ENCODE measurements at regions not wholly inside any gene's neighbourhood (a gene's known extent, or its start where the extent isn't known, plus 50 kb on each side); places are given as distances from the start of the nearest gene placed in this dataset.
"Not testable (repeated sequence)": the region's sequence is repeated elsewhere in the genome, so short reads cannot be mapped to it uniquely, and the experiment has no call there.

DNA sequence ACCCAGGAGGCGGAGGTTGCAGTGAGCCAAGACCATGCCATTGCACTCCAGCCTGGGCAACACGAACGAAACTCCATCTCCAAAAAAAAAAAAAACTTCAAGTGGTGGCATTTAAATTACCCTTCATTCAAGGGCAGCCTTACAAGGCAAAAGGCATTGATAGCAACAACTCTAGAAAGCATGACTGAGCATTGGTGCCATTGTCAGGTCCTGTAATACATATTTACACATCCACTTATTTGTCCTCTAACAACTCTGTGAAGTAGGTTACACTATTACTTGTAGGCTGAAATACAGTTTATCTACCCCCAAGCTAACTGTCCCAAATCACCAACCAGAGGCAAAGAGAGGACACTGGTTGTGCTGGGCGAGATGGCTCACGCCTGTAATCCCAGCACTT lies 52.7 kb upstream of the LARP1 start:
- DNase-seq (ENCODE audit: low spot score), result no peak

DNA sequence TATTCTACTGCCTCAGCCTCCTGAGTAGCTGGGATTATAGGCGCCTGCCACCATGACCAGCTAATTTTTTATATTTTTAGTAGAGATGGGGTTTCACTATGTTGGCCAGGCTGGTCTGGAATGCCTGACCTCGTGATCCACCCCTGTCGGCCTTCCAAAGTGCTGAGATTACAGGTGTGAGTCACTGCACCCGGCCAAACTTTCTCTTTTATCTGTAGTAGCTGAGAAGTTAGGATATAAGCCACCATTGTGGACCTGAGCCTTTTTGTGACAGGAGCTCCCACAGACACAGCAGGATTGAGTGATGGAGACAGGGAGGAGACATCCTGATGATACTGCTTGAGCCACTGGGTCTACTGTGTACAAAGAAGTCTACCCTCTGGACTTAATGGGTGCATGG lies 53.5 kb upstream of the LARP1 start:
- not testable (repeated sequence) for DNase-seq (ENCODE audit: low spot score)

DNA sequence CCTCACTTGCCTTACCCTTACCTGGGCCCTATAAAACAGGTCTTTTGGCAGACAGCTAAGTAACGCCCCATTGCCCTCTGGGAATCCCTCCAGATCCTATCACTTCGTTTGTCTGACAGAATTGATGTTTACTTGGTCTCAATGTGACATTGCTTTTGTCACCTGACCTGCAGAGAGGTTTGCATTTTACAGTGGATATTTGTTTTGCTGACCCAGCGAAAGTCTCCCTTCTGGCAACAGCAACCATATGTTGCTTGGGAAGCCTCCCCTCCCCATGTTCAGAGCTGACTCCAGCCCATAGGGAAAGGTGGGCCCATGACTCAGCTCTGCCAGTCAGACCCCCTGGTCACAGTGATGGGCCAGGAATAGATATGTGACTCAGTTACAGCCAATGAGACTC lies 54.0 kb upstream of the LARP1 start:
- DNase-seq (ENCODE audit: low spot score), result no peak

DNA sequence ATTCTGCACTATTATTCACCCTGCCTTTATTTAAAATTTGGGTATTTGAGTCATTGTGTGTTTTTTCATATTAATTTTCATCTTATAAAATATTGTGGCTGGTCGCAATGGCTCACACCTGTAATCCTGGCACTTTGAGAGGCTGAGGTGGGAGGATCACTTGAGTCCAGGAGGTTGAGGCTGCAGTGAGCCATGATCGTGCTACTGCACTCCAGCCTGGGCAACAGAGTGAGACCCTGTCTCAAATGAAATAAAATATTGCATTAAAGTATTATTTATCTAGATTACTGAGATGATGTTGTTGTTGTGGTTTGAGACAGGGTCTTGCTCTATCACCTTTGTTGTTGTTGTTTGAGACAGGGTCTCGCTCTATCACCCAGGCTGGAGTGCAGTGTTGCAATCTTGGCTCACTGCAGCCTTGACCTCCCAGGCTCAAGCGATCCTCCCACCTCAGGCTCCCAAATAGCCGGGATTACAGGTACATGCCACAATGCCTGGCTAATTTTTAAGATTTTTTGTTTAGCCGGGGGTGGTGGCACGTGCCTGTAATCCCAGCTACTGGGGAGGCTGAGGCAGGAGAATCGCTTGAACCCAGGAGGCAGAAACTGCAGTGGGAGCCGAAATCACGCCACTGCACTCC lies 54.8 kb upstream of the LARP1 start:
- DNase-seq (ENCODE audit: low spot score), result not testable (repeated sequence)

DNA sequence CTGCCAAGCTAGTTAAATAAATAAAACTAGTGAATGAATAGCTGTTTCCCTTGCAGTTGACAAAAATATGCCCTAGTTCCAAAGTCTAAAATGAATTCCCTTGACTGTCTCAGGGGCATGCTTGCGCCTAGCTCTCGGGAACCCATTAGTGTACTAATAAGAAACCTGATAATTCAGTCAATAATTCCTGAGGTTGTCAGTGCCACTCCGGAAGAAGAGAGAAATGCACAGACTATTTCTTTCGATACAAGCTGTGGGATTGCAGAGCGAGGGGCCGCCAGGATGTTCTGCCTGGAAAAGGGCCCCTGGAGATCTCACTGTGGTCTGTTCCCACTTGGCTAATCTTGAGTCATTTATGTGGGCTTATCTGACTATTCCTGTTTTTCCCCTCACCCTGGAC lies 56.4 kb upstream of the LARP1 start:
- no peak for DNase-seq (ENCODE audit: low spot score)

DNA sequence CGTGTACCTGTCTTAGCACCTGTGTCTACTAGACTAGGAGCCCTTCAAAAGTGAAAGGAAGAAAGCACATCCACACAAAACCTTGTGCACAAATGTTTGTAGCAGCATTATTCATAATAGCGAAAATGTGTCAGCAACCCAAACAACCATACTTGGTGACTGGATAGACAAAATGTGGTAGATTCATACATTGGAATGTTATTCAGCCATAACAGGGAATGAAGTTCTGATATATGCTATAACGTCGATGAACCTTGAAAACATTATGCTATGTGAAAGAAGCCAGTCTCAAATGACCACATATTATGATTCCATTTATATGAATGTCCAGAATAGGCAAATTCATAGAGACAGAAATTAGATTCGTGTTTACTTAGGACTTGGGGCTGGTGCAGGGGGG lies 57.8 kb upstream of the LARP1 start:
- DNase-seq (ENCODE audit: low spot score), result no peak

DNA sequence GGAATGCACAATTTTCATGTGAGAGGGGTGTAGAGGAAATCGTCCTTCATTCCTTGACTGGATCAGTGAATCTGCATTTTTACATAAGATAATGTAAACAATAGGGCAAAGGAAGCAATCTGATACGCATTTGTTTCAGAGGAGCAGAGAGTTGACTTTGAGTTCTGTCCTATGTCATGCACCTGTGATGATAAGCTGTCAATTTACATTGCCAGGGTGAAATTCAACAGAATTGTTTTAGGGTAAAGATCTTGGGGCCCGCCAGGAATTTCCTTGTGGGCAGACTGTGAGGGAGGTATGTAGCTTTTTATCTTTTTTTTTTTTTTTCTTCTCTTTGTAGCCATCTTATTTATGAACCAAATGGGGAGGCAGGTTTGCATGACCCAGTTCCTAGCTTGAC lies 58.3 kb upstream of the LARP1 start:
- no peak for DNase-seq (ENCODE audit: low spot score)

DNA sequence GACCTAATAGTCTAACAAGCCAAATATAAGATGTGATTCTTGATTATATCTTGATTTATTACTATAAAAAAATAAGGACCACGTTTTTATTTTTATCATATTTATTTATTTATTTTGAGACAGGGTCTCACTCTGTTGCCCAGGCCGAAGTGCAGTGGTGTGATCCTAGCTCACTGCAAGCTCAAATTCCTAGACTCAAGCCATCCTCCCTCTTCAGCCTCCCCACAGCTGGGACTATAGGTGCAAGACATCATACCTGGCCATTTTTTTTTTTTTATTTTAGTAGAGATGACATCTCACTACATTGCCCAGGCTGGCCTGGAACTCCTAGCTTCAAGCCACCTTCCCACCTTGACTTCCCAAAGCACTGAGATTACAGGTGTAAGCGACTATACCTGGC lies 61.0 kb upstream of the LARP1 start:
- no peak for DNase-seq (ENCODE audit: low spot score)

DNA sequence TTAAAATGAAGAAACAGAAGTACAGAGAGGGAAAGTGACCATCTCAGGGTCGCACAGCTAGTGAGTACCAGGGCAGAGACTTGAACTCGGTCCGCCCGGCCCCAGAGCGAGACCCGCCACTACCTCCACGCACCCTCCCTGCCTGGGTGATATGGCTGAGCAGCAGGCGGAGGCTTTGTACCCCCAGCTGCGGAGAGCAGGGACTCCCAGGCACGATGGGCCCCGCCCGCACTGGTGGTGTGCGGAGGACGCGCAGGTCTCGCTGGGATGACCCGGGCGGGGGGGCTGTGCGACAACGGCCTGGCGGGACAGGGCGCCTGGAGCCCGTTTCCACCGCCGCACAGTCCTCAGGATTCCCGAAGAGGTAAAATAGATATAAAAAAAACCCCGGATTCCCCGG lies 64.7 kb upstream of the LARP1 start:
- DNase-seq (ENCODE audit: low spot score), result no peak

DNA sequence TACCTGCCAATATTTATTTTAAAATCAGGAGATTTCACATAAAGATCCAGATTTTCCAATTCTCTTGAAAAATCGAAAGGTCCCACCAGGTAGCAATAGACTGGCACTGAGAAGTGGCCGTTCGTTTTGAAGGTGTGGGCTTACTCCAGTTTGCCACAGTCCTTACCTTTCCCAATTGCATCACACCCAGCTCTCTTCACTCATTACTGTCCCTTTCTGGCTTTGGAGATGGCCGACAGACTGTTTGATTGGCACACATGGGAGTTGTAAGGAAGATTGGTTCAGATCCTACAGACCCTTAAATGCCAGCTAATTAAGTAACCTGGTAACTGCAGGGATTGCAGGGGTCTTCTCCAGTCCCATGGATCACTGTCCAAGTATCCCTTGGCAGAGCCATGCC lies 68.7 kb upstream of the LARP1 start:
- no peak for DNase-seq (ENCODE audit: low spot score)

DNA sequence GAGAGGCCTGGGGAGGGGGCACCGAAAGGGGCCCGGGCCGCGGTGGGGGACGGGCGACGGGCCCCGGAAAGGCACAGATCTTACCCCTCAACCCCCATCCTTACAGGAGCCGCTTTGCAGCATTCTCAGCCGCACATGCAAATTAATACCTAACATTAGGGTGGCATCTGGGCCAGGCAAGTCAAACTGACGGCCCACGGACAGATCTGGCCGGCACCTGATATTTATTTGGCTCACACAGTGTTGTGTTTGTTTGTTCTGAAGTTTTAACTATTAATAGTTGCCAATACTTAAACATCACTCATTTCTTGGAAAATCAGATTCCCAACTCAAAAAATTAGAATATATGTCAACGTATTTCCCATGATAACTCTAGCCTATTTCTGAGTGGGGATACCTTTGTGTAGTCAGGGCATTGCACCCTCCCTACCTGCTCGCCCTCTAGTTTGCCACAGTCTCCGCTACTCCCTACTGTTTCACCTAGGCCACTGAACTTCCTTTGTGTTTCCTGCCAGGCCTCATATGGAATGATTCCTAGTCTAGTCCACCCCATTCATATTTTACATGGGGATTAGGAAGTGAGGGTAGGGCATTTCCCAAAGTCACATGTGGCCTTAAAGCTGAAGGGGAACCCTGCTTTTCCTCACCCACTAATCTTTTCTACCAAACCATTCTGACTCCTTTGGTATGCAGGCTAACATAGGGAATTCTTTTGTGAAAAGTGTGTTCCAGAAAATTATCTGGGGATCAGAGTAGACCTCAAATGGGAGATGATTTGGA lies 71.9 kb upstream of the LARP1 start:
- DNase-seq (ENCODE audit: low spot score), result peak; percentile 70

DNA sequence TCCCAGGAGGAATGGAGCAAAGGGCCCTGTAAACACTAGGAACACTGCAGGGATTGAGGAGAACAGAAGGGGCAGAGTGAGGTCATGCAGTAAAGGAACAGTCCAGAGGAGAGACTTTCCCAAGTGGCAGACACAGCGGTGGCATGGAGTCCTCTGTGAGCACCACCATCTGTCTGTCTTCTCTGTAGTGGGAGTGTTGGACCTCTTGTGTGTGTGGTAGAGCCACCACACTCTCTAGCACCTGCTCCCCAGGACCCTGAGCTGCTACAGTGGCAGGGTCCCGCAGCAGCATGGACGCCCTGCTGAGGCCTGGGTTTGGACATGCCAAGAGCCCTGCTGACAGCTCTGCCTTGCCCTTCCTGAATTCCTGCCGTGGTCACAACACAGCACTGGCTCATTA lies 75.7 kb upstream of the LARP1 start:
- DNase-seq (ENCODE audit: low spot score), result no peak

DNA sequence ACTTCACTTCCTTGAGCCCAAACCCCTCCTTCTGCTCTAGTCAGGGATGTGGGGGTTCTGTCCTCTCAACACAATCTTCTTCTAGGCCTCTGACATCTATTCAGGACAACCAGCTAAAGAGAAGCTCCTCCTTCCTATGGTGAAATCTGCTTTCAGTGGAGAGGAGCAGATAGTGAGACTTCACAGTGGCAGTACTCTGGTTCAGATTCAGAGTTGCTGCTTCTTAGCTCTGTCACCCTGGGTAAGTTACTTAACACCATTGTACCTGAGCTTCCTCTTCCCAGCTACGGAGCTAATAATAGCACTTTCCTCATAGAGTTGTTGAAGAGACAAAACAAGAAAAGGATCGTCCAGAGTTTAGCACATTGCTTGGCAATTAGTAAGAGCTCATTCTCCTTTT lies 77.3 kb upstream of the LARP1 start:
- no peak for DNase-seq (ENCODE audit: low spot score)

DNA sequence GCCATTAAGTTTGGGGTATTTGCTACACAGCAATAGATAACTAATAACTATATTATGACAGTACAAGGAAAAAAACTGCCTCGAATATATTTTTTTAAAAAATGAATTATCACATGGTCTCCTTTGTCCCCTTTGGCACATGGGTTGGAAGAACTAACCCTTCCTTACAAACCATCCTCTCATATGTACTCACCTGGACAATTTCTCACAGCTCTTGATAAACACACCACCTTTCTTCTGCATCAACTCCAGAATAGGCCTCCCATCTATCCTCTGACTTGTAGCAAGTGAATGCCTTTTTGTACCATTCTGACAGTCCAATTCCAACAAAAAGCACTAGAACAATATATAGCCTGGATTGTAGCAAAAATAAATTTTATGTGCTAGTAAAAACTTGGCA lies 78.7 kb upstream of the LARP1 start:
- DNase-seq (ENCODE audit: low spot score), result no peak

DNA sequence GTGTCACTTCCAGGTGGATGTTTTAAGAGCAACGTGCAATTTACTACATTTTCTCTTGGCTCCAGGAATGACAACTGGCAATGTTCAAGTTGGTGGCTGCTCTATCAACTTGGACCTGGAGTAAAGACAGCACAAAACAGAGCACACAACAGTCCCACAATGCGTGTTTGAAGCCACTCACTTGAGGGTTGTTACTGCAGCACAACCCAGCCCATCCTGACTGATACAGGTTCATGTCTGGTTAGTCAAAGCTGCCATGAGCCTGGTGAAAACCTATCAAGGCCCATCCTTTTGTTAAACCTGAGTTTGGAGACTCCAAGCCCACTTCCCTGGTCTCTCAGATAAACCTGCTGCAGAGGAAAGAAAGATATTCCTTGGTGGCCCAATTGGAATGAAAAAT lies 81.1 kb upstream of the LARP1 start:
- DNase-seq (ENCODE audit: low spot score), result no peak

DNA sequence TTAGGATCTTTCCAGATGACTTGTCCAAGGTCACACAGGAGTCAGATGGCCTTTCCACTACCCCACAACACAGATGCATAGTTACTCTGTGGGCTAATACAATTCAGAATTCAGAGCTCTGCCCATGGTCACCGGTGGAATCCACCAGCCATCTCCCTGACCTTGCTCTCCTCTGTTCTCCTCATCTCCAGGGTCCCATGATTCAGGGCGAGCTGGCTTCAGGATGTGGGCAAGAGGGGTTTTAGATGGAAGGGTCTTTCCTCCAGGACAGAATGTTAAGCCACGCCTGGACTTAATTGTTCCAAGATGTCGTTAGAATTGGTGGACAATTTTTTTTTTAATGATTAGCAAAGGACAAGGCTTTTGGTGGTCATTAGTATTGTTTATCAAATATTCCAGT lies 81.7 kb upstream of the LARP1 start:
- DNase-seq (ENCODE audit: low spot score), result no peak

DNA sequence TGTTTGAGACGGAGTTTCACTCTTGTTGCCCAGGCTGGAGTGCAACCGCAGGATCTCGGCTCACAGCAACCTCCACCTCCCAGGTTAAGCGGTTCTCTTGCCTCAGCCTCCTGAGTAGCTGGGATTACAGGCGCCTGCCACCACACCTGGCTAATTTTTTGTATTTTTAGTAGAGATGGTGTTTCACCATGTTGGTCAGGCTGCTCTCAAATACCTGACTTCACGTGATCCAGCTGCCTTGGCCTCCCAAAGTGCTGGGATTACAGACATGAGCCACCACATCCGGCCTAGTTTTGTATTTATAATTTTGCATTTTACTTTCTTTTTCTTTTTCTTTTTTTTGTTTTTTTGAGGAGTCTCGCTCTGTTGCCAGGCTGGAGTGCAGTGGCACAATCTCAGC lies 85.3 kb upstream of the LARP1 start:
- DNase-seq (ENCODE audit: low spot score), result not testable (repeated sequence)

DNA sequence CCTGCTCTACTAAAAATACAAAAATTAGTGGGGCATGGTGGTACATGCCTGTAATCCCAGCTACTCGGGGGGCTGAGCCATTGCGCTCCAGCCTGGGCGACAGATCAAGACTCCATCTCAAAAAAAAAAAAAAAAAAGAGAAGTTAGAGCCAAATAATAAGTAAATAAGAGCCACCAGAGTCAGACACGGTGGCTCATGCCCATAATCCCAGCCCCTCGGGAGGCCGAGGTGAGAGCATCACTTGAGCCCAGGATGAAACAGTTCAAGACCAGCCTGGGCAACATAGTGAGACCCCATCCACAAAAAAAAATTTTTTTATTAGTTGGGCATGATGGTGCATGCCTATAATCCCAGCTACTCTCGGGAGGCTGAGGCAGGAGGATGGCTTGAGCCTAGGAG lies 85.8 kb upstream of the LARP1 start:
- no peak for DNase-seq (ENCODE audit: low spot score)

DNA sequence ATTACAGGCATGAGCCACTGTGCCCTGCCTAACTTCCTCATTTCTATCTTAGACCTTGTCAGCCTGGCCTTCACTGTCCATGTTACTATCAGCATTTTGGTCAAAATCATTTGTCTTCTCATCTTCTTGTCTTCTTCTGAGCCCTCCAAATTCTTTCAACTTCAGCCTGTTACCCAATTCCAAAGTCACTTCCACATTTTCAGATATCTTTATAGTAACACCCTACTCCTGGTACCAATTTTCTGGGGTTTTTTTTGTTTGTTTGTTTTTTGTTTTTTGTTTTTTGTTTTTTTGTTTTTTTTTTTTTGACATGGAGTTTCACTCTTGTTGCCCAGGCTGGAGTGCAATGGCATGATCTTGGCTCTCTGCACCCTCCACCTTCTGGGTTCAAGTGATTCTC lies 90.3 kb upstream of the LARP1 start:
- DNase-seq (ENCODE audit: low spot score), result no peak

DNA sequence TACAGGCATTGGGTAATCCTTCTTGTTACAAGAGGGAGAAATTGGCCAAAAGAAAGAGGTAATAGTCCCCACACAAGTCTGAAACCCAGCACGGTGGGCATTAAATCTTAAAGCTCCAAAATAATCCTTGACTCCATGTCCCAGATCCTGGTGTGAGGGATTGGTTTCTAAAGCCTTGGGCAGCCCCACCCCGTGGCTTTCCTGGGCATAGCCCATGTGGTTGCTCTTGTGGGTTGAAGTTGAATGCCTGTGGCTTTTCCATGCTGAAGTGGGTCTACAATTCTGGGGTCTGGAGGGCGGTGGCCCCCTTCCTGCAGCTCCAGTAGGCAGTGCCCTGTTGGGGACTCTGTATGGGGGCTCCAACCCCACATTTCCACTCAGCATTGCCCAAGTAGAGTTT lies 91.8 kb upstream of the LARP1 start:
- DNase-seq (ENCODE audit: low spot score), result no peak

DNA sequence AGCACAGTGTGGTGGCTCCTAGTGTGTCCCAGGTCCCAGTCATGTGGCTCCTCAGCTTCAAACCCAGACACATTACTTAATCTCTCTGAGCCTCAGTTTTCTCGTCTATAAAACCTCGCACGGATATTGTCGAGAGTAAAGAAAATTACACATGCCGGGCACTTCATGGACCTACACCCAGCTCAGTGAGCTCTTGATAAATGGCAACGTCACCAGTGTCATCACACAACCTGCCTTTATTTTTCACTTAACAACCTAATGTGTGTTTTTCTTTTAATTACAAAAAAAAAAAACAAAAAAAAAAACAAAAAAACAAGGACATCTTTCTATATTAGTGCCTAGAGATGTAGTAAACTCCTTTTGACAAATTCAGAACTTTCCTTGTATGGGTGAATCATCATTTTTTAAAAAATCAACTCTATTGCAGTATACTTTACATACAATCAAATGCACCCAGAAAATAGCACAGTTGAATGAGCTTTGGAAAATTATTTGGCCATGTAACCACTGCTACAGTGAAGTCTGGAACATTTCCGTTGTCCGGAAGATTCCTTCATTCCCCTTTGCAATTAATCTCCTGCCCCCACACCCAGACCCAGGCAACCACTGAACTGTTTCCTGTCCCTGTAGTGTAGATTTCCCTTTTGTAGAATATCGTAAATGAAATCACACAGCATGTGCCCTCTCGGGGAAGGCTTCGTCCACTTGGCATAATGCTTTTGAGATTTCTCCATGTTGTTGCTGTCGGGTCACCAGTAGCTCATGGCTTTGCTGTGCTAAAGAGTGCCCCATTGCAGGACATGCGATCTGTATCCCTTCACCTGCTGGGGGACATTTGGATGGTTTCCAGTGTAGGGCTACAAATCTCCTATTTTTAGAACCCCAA lies 100.4 kb upstream of the LARP1 start:
- DNase-seq (ENCODE audit: low spot score), result no peak

DNA sequence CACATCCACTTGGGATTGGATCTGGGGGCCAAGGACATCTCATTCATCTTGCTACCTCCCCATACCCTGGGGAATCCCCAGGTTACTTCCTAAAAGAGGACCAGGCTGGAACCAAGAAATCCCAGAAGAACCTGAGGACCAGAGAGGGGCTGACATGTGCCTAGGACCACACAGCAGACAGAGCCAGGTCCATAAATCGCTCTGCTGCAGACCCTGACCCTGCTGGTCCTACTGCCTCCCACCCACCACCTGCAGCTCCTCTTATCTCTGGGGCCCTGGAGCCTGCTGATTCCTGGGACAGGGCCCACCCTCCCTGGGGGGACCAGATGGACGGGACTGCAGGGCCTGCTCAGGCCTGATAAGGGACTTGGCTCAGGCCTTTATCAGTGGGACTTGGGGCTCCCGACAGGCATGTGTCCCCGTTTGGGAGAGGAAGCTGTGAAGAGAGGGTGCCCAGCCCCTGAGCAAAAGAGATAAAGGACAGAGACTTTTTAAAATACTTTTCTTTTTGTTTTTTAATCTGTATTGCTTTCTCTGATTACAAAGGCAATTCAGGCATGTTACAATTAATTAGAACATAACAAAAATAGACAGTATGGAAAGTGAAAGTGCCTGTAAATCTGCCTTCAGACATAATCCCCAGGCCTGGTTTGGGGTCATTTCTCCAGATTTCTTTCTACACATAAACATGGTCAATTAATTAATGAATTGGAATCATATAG lies 101.3 kb upstream of the LARP1 start:
- DNase-seq (ENCODE audit: low spot score), result no peak

DNA sequence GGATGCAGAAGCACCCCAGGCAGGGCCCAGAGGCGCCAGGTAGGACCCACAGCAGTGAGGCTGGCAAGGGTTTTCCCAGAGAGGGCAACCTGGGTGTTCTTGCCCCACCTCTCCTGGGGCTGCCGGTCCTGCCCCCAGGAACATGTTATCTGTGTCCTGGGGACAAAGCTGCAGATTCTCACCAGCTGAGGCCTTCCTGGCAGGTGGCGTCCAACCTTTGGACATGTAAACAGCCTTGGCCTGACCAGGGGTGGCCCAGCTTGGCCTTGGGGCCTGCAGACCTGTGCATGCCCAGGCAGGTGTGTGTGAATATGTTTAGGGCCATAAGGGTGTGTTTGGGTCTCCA lies 101.8 kb upstream of the LARP1 start:
- DNase-seq (ENCODE audit: low spot score), result no peak

Measured in germinal center (tissue), 1 donor.